GM19351 (cell line): ENCODE measurements at regions not wholly inside any gene's neighbourhood (a gene's known extent, or its start where the extent isn't known, plus 50 kb on each side); places are given as distances from the start of the nearest gene placed in this dataset.

Experiments used
- ATAC-seq: cut with Tn5 transposase; IDR thresholded peaks from one replicate; pipeline ENCODE4 v1.9.1; 2021; ENCODE audit warnings: mild to moderate bottlenecking, moderate library complexity; ENCODE audit not compliant: unreplicated experiment

DNA sequence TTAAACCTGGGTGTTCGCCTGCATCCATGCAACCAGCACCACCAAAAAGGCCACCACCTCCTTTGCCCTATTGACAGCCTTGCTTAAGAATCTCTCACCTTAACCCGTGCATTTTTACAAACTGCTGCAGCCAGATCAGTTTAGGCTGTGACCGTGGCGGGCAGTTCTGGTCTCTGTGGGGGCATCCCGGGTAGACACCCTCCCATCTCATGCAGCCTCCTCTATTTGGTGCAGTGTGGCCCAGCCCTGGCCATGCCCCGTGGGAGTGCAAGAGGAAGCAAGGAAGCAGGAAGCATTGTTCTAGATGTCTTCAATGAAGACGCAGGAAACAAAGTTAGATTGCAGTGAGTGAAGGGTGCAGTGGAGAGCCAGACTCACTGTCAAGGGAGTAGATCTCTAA lies 108.8 kb upstream of the MVB12B start:
- no peak for ATAC-seq

GRCh38 chr9:126218359-126219125 lies 108.1 kb upstream of the MVB12B start:
- no peak for ATAC-seq

GRCh38 chr9:126219166-126219565 lies 107.5 kb upstream of the MVB12B start:
- ATAC-seq: no peak

DNA sequence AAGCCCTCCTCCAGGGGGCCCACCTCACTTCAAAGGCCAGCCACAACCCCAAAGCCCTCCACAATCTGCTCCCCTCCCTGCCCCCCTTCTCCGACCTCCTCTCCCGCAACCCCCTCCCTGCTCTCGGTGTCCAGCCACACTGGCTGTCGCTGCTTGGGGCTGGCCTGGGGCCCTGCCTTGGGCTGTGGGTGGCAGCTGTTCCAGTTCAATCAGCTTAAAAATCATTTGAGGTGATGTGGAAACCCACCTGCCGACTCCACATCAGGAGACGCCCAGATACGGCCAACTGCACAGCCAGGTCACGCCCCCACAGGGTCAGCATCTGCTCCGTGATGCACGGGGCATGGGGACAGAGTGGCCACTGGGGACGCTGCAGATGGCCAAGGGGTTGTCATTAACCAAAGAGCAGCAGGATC lies 107.0 kb upstream of the MVB12B start:
- no peak for ATAC-seq

DNA sequence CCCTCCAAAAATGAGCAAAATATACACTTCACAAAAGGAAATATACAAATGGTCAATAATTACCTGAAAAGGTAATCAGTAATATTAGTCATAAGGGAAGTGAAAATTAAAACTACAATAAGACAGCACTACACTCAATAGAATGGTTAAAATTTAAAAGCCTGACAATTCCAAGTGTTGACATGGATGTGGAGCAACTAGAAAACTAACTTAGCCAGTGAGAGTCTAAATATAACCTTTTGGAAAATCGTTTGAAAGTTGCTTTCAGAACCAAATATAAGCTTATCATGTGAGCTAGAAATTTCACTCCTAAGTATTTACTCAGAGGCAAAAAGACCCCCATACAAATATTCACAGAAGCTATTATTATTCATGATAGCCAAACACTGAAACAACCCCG lies 105.1 kb upstream of the MVB12B start:
- ATAC-seq: no peak

GRCh38 chr9:126222363-126222834 lies 104.2 kb upstream of the MVB12B start:
- no peak for ATAC-seq

- no peak for ATAC-seq
Observed at GRCh38 chr9:126222835-126223431, 103.7 kb upstream of the MVB12B start.

- no peak for ATAC-seq
Observed at GRCh38 chr9:126223798-126224531, 102.7 kb upstream of the MVB12B start.

DNA sequence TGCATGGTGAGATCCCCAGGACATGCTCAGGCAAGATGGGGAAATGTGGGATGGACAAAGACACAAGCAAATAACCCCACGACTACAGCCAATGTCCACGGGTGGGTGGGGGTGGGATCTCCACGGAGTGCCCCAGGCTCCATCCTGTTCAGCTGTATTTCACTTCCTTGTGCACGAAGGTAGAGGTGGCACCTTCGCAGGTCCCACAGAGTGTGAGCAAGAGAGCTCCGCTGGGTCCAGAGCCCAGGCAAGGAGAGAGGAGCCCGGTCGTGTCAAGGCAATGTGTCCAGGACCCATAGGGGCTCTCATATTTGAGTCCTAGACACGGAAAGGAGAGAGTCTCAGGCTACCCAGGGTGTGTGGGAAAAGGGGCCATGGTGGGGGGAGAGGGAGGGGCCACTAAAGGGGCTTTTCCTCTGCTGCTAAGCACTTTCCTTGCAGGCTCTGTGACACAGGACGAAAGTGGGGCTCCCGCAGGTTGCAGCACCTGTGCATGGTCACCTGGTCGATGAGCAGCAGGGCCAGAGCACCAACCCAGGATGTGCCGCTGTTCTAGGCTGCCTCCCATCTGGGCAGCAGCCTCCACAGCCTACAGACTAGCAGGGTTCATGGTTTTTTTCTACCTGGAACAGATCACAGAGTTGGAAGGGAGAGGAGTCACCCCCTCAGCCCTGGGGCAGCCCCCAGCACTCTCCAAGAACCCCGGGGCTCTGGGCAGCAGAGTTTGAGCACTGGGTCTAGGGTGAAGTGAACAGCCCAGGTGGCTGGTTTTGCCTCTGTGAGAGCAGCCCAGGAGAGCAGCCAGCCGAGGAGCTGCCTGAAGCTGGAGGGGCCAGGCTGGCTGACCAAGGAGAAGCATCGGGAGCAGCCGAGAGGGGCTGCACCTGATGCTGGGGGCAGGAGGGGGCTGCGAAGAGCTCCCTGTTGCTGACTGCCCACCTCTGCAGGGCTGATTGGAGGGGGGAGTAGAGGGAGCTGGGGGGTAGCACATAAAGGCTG lies 100.7 kb upstream of the MVB12B start:
- no peak for ATAC-seq

- ATAC-seq: no peak
Observed at GRCh38 chr9:126226991-126227936, 99.4 kb upstream of the MVB12B start.

GRCh38 chr9:126228111-126228780 lies 98.4 kb upstream of the MVB12B start:
- ATAC-seq: no peak

DNA sequence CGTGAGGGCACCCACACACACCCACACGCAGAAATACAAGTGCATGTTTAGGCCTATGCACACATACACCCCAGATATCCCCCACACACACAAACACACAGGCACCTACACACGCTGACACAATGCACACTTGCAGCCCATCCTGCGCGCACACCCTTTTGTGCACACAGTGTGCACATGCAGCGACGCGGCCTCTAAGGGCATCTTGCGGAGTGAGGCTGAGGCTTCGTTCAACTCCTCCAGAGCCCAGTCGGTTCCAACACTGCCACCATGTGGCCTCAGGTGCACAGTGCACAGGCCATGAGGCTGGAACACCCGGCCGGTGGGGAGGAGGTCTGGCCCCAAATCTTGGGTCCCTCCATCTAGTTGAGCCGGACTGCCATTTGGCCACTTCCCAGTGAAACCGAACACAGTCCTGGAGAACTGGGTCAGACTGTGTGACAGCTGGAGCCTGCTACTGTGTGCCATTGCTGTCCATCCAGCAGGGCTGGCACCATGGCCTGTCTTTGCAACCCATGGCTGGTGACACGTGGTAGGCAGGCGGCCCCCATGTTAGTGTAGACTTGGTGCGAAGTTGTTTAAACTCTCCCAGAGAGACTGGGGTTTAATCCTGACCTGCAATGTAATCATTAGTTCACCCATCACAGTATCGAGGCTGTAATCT lies 97.7 kb upstream of the MVB12B start:
- peak; percentile 61 for ATAC-seq

DNA sequence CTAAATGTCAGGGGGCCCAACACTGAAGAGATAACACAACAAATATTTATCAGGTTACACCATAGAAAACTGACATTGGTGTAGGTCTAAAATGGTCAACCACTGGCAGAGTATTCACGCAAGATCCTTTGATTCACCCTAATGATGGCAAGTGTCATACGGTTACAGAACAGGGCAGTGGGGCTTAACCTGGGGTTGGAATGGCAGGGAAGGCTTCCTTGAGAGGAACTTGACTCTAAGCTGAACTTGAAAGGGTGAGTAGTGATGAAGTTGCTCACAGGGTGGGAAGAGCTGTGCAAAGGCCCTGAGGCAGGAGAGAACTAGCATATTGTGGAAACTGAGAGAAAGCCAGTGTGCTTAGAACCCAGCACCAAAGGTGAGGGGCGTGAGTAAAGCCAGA lies 97.1 kb upstream of the MVB12B start:
- no peak for ATAC-seq

DNA sequence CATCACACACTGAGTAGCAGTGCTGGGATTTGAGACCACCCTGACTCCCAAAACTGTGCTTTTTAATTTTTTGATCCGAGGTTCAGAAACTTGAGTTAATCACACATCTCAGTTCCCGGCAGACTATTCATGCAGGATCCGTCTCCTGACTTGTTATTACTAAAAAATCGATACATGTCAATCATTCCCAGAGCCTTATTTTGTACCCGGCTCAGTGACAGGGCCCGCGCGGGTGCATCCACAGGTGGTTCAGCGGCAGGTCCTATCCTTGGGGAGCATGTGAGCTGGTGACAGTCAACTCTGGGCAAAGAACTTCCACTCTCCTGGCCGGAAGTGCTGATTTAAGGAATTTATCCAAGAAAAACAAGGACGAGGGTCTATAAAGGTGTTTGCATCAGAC lies 95.9 kb upstream of the MVB12B start:
- ATAC-seq: no peak

DNA sequence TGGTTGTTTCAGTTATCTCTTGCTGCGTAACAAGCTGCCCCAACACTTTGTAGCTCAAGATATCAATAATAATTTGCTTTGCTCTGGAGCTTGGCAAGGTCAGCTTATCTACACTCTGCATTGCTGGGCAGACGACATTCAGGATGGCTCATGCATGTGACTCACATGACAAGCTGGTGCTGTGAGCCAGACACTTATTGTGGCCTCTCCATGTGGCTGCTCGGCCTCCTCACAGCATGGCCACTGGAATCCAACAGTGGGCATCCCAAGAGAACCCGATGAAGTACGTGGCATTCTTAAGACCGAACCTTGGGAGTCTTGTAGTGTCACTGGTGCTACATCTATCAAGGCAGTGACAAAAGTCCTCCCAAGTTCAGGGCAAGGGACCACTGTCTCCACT lies 94.2 kb upstream of the MVB12B start:
- no peak for ATAC-seq

DNA sequence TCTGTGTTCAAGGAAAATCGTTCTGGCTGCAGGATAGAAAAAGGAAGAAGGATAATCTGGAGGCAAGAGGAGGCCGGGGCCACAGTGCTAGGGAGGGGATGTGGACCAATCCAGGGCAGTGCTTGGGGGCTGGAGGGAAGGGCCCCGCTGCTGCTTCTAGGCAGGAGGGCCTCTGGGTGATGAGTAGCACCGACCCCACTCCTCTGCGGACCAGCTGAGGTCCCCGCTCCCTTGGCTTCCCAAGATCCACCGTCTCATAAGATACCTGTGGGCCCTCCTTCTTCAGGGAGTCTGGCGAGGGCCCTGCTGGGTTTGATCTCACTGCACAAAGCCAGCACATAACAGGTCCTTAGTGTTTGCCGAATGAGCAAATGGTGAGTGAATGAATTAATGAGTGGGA lies 93.5 kb upstream of the MVB12B start:
- no peak for ATAC-seq

DNA sequence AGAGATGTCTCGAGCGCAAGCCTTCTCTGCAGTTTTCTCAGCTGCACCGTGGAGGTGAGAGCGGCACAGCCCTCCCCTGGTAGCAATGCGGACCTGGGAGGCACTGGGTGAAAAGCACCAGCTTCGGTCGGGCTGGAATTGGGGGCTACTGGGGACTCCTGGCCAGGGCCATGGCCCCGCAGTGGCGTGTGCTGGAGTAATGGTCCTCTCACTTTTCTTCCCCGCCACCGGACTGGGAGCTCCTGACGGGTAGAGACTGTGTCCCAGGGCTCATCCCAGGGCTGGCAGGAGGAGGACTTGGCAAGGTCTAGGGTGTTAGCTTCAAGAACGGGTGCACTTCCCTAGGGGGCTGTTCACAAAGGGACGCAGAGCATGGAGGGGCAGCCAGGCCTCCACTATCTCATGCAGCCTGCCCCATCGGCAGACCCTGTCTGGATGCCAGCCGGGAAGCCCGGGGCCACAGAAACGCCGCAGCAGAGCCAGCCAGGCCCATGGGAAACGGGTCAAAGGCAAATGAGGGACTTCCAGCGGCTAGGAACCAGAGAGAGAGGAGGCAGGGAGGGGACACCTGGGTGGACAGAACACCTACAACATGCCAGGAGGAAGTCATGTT lies 92.6 kb upstream of the MVB12B start:
- ATAC-seq: no peak

DNA sequence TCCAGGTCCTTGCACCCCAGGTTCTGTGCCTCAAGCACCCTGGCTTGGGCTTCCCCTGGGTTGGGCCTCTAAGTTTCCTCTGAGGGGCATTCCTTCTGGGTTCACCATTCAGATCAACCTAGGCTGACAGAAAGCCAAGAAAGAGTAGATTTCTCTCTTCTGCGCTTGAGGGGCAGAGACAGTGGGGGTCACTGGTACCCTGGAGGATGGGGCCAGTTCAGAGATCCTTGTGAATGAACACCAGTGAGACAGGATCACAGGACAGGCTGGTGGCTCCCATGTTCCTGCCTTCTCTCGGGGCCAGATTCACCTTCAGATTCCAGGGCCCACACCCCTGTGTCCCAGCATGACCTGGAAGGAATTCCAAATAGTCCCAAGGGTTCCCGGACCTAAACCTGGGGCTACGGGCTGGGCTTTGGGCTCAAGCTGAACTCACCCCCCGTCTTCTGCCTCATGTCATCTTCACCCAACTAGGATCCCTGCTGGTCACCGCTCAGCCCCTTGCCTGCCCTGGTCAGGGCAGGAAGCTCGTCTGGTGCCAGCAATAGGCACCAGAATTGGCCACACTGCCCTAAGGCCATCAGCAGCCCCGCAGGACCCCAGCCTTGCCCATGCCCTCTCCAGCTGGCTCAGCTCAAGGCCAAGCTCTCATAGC lies 91.8 kb upstream of the MVB12B start:
- ATAC-seq: no peak
